LNCaP clone FGC (cell line): ENCODE measurements at regions not wholly inside any gene's neighbourhood (a gene's known extent, or its start where the extent isn't known, plus 50 kb on each side); places are given as distances from the start of the nearest gene placed in this dataset.

Source experiments
- DNase-seq: peaks from one replicate; pipeline ENCODE4 v3.0.0-alpha.2; 2011; ENCODE audit warnings: low read depth
- H3K4me3 ChIP-seq: 2 replicates; pipeline ENCODE4 v1.5.1; 2011; ENCODE audit warnings: mild to moderate bottlenecking, low read depth, low read length, control low read depth
- TF ChIP-seq, protein P1 (sequence below): IDR thresholded peaks from 2 replicates; pipeline ENCODE4 v1.5.1; 2012; ENCODE audit warnings: mild to moderate bottlenecking; ENCODE audit not compliant: control insufficient read depth, insufficient read depth; ENCODE audit errors: extremely low read depth

DNA sequence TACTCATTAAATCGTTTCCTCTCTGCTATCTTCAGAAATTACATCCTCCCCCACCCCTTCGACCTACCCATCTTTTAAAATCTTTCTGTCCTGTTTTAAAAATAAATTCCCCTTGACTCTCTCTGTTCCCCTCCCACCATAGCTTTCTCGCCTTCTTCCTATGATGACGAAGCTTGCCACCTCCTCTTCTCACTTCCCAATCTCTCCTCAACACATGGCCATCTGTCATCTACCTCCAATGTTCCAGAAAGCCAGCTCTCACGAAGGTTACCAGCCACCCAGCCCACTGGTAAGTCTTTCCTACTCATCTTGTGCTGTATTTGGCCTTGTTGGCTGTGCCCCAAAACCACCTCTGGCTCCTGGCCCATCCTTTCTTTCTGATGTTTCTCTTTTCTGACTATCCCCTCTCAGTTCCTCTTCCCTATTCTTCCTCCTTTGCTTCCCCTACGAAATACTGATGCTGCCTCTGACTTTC lies 346.3 kb downstream of the ENC1 start:
- H3K4me3 ChIP-seq: no peak overlapping the region
- DNase-seq: no peak
- TF ChIP-seq, protein P1, sequence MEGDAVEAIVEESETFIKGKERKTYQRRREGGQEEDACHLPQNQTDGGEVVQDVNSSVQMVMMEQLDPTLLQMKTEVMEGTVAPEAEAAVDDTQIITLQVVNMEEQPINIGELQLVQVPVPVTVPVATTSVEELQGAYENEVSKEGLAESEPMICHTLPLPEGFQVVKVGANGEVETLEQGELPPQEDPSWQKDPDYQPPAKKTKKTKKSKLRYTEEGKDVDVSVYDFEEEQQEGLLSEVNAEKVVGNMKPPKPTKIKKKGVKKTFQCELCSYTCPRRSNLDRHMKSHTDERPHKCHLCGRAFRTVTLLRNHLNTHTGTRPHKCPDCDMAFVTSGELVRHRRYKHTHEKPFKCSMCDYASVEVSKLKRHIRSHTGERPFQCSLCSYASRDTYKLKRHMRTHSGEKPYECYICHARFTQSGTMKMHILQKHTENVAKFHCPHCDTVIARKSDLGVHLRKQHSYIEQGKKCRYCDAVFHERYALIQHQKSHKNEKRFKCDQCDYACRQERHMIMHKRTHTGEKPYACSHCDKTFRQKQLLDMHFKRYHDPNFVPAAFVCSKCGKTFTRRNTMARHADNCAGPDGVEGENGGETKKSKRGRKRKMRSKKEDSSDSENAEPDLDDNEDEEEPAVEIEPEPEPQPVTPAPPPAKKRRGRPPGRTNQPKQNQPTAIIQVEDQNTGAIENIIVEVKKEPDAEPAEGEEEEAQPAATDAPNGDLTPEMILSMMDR: no peak

DNA sequence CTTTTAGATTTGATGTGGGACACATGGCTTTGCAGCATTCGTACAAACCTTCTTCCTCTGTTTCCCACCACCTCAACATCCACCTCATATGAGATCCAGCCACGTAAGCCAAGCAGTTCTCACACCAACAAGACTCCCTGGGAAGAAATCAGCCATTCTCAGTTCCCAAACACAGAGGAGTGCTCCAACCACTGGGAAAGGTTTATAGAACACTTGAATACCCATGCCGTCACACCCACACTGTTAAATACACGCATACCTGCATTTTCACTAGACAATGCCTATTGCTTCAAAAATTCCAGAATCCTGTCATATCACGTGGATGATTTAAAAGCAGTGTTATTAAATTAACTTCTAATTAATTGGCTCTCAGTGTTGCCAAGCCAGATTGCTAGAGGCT lies 347.3 kb downstream of the ENC1 start:
- TF ChIP-seq, protein P1: no peak
- no peak for DNase-seq
- H3K4me3 ChIP-seq: no peak overlapping the region

DNA sequence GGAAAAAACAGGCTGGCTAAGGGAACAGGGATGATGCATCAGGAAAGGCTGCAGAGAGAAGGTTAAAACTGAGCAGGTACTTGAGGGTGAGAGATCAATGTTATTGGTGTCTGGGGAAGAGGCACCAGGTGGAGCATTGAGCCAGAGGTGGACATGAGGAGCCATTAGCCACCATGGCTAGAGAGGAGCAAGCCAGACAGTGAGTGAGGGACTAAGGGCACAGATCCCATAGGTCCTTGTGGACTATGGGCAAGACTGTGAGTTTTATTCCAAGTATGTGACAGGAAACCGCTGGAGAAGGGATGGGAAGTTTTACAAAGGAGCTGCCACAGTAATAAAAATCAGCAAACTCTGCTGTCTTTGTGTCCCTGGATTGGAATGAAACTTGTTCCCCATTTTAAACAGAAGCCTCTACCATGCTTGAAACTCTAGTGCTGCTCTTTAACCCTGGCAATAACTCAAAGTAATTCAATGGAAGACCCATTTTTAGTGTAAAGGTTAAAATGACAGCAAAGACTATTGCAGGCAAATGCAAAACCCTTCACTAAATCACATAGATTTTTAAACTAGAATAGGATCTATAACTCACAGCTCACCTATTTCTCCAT lies 349.8 kb downstream of the ENC1 start:
- DNase-seq: no peak
- TF ChIP-seq, protein P1: no peak
- H3K4me3 ChIP-seq: no peak overlapping the region

DNA sequence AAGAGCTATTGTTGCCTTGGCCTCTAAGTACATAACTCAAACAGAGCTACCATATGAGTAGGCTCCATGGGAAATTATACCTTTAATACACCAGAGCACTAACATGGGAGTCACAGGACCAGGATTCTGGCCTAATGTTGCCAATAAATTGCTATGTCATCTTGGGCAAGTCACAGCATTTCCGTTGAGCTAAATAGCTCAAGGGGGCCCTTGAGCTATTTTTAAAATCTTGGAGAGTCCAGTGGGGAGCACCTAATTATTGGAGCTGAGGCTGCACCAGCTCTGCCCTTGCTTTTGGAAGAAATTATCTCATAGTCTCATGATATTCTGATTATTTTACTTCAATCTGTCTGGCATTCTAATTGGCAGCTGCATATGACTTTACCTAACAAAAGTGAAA lies 350.8 kb downstream of the ENC1 start:
- DNase-seq: no peak
- no peak overlapping the region for H3K4me3 ChIP-seq
- TF ChIP-seq, protein P1: no peak

DNA sequence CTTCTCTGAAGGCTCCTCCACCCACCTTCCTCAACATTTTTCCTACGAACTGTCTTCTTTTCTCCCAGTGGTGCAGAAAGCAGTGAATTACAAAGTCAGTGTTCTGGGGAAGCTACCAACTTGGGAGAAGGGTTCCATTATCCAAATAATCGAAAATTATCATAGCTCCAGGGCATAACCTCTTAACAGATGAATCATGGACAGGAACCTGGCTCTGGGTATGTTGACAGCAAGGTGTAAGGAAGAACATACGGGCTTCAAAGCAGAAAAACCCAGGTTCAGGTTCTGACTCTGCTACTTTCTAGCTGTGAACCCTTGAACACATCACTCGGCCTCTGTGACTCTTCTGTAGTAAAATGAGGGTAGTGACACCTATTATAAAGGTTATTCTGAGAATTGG lies 351.3 kb downstream of the ENC1 start:
- no peak overlapping the region for H3K4me3 ChIP-seq
- TF ChIP-seq, protein P1: no peak
- DNase-seq: no peak

DNA sequence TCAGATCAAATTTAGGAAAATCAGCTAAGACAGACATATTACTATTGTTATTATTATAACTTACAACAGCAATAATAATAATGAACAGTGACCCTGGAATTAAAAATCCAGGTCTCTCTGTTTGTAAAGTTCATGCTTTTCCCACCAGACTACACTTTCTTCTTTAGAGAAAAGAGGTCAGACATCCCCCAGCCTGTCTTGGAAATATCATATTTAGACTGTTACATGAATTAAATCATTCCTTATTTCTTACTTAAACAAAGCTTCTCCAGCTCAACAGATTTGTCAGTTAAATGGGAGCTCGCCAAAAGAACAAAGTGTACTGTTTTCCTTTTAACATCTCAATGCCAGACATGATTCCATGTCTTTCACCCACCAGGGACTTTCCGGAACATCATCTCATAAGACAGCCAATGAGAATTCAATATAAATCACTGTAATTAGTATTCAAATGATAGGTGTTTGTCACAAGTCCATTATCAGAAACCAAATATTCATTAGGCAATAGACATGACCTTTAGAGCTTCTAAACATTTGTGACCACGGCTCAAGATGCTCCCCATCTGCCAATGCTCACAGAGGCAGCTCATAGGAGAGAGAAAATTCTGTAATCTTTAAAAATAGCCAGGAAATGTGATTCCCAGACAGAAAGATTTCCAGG lies 351.9 kb downstream of the ENC1 start:
- H3K4me3 ChIP-seq: no peak overlapping the region
- no peak for DNase-seq
- TF ChIP-seq, protein P1: no peak

DNA sequence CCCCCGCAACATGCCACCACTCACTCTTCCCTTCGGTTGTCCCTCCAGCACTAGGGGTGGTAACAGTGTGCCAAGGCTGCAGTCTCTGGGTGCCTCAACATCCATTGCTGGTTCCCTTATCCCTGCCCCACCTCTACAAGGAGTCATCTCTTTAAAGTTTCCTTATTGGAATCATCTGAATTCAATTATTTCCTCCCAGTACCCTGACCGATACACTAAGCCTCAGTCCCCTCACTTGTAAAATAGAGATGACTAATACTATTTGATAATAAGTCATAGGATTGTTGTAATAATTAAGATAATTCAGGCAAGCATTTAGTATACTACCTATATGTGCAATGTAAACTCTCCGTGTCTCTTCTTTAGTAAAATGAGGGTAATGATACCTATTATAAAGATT lies 352.5 kb downstream of the ENC1 start:
- no peak for DNase-seq
- TF ChIP-seq, protein P1: no peak
- H3K4me3 ChIP-seq: no peak overlapping the region
